RPMI7951 (cell line): ENCODE measurements at regions not wholly inside any gene's neighbourhood (a gene's known extent, or its start where the extent isn't known, plus 50 kb on each side); places are given as distances from the start of the nearest gene placed in this dataset.

Experiments
- DNase-seq: peaks from one replicate; pipeline ENCODE4 v3.0.0-alpha.2; 2012; ENCODE audit warnings: low read depth

DNA sequence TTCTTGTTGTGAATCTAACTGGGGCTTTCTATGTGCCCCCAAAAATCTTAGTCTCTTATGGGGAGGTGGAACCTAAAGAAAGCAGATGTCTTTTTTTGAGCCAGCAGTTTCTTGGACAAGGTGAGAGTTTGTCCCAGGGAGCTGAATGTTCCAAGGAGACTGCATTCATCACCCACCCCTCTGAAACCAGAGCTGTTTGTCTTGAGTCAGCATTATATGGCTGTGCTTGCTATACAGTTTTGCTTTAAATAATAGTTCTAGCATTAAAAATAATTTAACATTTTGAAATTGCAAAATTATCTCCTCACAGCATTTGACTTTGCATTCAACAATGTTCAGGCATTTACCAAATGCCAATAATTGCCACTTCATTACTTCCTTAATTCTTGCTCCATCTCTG lies 813.3 kb downstream of the BCL11B start:
- no peak for DNase-seq

DNA sequence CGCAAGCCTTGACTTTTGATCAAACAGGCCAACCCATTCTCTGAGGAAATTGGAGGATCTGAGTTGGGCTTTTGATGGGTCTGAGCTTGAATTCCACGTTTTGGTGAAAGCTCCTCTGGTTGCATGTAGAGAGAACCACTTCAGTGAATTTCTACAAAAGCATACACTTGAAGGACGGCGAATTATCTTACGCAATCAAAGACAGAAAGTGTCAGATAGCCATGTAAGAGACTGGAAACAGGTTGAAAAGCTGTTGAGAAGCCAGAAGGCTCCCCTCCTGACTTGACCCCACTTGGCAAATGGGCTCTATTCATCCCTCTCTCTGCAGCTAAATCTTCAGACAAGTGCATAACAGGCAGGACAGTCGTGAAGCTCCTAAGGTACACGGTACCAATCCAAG lies 809.1 kb downstream of the BCL11B start:
- no peak for DNase-seq

GRCh38 chr14:98466807-98467206 lies 805.2 kb downstream of the BCL11B start:
- DNase-seq, result no peak

DNA sequence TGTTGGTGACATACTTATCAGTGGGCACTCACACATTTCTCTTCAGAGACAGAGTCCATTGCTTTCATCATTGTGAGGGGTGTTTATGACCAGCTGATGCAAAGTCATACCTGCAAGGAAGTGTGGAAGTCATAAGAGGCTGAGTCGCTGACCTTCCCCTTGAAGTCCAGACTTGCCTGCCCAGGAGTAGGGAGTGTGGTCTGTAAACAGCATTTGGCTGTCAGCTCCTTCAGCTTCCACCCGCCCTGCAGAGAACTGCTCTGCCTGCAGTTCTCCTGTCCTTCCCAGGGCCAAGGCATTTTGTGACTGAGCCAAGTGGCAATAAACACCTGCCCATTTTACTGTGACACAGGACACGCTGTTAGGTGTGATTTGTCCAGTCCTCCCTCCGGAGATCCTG lies 801.3 kb downstream of the BCL11B start:
- no peak for DNase-seq

DNA sequence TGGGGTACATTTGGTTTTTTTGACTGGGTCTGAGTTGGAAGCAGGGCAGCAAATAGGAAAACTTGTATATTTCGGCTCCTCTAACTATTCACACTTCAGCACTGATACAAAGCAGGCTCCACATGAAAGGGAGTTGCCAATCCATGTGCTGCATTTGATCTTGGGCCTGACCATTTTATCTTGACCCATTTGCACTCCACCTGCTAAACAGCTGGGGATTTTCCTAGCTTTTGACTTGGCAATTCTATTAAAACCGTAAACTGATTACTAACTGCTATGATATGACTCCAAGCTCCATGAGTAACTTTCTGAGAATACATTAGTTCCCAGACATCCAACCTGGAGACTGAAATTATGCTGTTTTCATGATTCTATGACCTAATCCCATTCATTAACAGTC lies 797.1 kb downstream of the BCL11B start:
- no peak for DNase-seq

GRCh38 chr14:98477935-98478334 lies 794.1 kb downstream of the BCL11B start:
- DNase-seq, result no peak

DNA sequence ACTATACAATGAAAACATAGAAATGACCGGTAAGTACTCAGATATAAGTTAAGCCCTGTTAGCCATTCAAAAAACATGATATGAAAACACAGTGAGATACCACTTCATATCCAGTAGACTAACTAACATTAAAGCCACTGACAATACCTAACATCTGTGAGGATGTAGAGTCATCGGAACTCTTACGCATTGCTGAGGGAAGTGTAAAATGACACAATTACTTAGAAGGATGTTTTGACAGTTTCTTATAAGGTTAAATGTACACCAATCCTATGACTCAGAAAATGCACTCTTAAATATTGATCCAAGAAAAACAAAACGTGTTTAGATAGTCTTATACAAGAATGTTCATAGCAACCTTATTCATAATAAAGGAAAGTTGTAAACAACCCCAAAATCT lies 782.9 kb downstream of the BCL11B start:
- DNase-seq, result peak; percentile 1

- peak; percentile 54 for DNase-seq
Observed at GRCh38 chr14:98494582-98494981, 777.4 kb downstream of the BCL11B start.

GRCh38 chr14:98498019-98498885 lies 773.7 kb downstream of the BCL11B start:
- DNase-seq, result peak; percentile 1

GRCh38 chr14:98501335-98501734 lies 770.7 kb downstream of the BCL11B start:
- DNase-seq, result peak; percentile 17

DNA sequence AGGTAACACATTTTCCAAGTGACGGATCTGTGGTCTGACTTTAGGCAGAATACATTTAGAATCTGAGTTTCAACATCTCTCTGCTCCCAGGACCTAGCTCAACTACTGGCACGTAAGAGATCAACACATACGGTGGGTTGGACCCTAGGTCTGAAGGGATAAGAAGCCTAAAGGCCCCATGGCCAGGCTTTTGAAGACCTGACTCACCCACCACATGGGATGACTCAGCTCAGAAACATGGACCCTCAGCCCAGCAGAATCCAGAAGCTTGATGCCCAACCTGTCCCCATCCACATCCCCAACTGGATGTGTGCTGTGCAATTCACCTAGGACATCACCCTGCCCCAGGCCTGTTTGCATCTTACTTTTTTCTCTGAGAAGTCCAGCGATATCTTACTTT lies 770.2 kb downstream of the BCL11B start:
- peak; percentile 54 for DNase-seq

GRCh38 chr14:98503086-98503815 lies 768.7 kb downstream of the BCL11B start:
- DNase-seq, result no peak

GRCh38 chr14:98507264-98507663 lies 764.7 kb downstream of the BCL11B start:
- DNase-seq, result no peak

DNA sequence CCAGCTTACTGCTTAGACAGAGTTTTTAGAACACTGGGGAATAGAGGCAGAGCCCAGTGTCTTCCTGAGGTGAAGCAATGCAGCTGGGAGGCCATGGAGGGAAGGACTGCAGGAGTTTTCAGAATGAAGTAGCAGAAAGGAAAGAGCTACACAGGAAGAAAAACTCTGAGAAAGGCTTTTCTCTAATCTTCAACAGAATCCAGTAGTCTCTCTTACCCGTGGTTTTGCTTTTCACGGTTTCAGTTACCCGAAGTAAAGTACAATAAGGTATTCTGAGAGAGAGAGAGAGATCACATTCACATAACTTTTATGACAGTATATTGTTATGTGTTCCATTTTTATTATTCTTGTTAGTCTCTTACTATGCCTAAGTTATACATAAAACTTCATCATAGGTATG lies 761.6 kb downstream of the BCL11B start:
- no peak for DNase-seq

DNA sequence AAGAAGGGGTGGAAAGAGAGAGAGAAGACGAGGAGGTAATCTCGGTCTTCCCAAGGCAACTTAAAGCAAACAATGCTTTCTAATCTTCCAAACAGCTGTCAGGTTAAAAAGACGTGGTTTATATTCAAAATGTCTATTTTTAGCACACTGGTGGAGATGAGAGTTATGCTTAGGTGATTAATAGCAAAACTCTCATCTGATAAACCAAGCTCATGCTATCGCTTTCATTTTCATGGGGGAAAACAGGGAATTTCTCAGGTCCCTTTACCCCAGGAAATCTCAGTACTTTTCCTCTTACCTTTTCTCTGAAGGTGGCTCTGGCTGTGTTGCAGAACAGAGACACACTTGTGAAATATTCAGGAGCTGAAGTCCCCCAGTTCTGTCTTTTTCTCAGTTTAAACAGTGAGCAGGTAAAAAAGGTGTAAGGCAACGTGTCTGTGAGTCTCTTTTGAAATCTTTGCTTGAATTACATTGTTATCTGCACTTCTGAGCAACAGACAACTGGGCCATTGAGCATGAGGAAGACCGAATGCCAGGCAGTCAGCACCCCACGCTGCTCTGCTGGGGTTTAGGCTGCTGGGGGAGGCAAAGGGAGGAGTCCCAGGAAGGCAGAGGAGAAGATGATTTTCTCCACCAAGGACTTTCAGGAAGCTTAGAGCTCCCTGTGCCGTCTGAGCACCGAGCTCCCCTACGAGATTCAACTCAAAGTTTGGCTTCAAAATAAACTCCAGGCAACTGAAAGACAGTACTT lies 759.3 kb downstream of the BCL11B start:
- DNase-seq, result no peak

DNA sequence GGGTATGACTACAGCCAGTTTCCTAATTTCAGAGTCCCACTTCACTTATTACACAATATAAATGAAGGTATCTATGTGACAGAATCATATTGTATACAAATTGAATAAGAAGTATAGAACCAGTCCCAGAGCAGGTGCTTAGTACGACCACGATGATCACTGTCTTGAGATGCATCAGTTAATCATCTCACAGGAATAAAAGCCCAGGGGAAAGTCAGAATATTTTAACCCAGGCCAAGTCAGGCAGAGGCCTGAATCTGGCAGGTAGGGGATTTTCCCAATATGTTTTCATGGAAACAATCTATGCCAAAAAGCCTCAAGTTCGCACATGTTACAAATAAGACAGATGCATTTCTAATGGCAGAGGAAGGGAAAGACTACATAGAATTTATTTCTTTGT lies 758.4 kb downstream of the BCL11B start:
- no peak for DNase-seq

GRCh38 chr14:98514016-98514415 lies 758.0 kb downstream of the BCL11B start:
- DNase-seq, result no peak

DNA sequence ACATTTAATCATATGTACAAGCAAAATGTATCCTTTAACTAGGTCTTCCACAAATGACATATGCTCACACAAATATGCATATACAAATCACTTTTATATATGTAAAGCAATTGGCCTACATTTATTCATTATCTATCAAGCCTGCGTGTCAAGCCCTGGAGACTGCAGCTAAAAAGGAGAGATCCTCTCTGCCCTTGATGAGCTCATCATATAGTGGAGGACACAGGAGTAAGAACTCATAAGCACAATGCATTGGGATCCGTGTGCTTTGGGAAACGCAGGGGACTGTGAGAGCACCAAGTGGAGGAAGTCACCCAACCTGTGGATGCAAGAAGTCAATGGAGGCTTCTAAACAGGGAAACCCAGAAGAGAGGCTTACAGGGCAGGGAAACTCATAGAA lies 735.7 kb downstream of the BCL11B start:
- no peak for DNase-seq

- no peak for DNase-seq
Observed at GRCh38 chr14:98542316-98542715, 729.7 kb downstream of the BCL11B start.

DNA sequence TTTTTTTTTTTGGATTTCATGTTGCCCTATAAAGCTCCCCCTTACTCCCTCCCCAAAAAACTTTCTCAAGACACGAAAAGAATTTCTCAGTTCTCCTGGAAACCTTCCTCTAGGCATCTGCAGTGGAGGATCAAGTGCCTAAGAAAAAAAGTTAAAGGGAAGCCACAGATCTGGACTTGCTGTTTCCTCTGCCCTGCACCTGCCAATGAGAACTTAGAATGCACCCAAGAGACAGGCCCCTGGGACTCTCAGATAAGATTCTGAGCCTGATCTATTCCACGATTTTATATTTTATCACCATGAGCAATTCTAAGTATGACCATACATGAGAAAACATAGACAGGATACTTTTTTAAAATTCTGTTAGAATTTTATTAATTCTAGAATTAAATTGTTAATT lies 728.9 kb downstream of the BCL11B start:
- DNase-seq, result no peak

DNA sequence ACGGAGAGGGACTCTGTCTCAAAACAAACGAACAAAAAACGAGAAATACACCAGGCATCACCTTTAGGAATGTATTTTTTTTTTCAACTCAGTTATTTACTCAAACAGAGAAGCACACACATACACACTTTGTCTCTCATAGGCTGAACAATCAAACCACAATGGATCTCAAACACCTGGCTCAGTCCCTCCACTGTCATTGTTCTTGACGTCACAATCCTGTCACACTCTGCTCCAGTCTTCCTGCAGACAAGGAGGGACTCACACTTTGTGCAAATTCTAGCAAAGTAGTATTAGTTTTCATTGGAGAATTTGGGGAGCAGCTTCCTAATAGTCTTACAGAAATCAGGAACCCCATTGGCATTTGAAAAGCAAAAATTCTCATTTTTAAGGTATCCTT lies 727.8 kb downstream of the BCL11B start:
- no peak for DNase-seq

- DNase-seq, result no peak
Observed at GRCh38 chr14:98545181-98545580, 726.8 kb downstream of the BCL11B start.
